Stomach (tissue), 4 donors: ENCODE measurements at regions not wholly inside any gene's neighbourhood (a gene's known extent, or its start where the extent isn't known, plus 50 kb on each side); places are given as distances from the start of the nearest gene placed in this dataset.

Experiments used
- CTCF ChIP-seq, 7 experiments: fragments of 450-650 bp in 4 of 7; fragments of 200-600 bp in 3 of 7; sonication (generic) in 3 of 7; IDR thresholded peaks; one replicate each; pipeline ENCODE4 v1.5.1; 2016 to 2019; ENCODE audit warnings: antibody characterized with exemption in 7 of 7, control low read depth in 2 of 7, mild to moderate bottlenecking in 1 of 7
- POLR2A ChIP-seq, 4 donors: fragments of 450-650 bp; IDR thresholded peaks; one replicate each; pipeline ENCODE4 v1.6.1; 2016; ENCODE audit warnings: antibody characterized with exemption in 4 of 4, control low read depth in 2 of 4, mild to moderate bottlenecking in 1 of 4, moderate library complexity in 1 of 4
- POLR2AphosphoS5 ChIP-seq, 3 donors: sonication (generic); formaldehyde crosslinking; IDR thresholded peaks; one replicate each; pipeline ENCODE4 v1.6.1; 2016; ENCODE audit warnings: antibody characterized with exemption in 3 of 3

DNA sequence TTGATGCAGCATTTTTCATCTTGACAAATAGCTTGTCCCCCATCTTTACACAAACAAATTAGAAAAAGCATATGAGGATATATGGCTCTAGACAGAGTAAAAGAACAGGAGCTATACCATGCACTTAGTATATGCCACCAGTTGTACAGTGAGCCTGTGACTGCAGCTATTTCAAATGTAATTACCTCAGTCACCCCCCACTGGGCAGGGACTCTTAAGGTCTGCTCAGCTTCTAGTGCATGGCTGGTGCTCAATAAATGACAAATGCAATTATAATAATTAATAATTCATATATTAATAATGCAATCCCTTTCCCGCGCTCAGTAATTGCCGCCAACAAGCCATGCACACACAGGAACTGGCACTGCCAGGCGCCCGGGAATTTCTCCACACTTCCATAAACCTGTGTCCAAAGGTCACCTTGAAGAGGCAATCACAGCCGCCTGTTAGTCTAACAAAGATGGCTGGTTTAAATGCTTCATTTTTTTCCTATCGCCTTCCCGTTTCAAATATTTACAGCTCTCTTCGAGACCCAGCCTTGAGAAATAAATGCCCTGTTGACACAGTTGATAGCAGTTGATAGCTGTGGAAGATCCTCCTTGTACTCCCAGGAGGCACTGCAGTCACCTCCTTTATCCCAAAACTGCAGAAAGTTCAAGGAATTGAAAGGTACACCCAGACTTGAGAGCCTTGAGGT is 156.6 kb downstream of the INO80D start:
- no peak for TF ChIP-seq POLR2A (IDR thresholded peaks at IDR 0.05)
- TF ChIP-seq CTCF (IDR thresholded peaks at IDR 0.05), result no peak
- peak in 1 of 3 donors; percentile 16 for TF ChIP-seq POLR2AphosphoS5 (IDR thresholded peaks at IDR 0.05)
